ENCODE measurements at regions not wholly inside any gene's neighbourhood (a gene's known extent, or its start where the extent isn't known, plus 50 kb on each side); places are given as distances from the start of the nearest gene placed in this dataset.

GRCh38 chr2:176755537-176756135 is 457.0 kb upstream of the HNRNPA3 start:
- TF ChIP-seq HDGF (IDR thresholded peaks at IDR 0.05; ENCODE audit: borderline replicate concordance) (no peak), SP1 (IDR thresholded peaks at IDR 0.05) (no peak), BHLHE40 (IDR thresholded peaks at IDR 0.05; ENCODE audit: borderline replicate concordance) (no peak), ARNT (IDR thresholded peaks at IDR 0.05) (no peak), L3MBTL2 (conservative IDR thresholded peaks at IDR 0.05) (no peak), NFRKB (IDR thresholded peaks at IDR 0.05) (no peak), SUZ12 (IDR thresholded peaks at IDR 0.05) (no peak), FOXM1 (IDR thresholded peaks at IDR 0.05; ENCODE audit: borderline replicate concordance) (no peak), LEF1 (IDR thresholded peaks at IDR 0.05; ENCODE audit: borderline replicate concordance) (no peak), CTBP1 (IDR thresholded peaks at IDR 0.05; ENCODE audit: borderline replicate concordance) (no peak), ELF4 (IDR thresholded peaks at IDR 0.05) (no peak), TARDBP (IDR thresholded peaks at IDR 0.05) (no peak)

All from HEK293T (cell line).